ENCODE measurements at regions not wholly inside any gene's neighbourhood (a gene's known extent, or its start where the extent isn't known, plus 50 kb on each side); places are given as distances from the start of the nearest gene placed in this dataset.
"Not testable (repeated sequence)": the region's sequence is repeated elsewhere in the genome, so short reads cannot be mapped to it uniquely, and the experiment has no call there.

- not testable (repeated sequence) for H3K27me3 Mint-ChIP-seq (ENCODE audit: low read depth); ATAC-seq (replicated peaks in 1 of 2); DNase-seq; H3K27ac Mint-ChIP-seq; H3K4me3 Mint-ChIP-seq; H3K4me1 Mint-ChIP-seq (ENCODE audit: low read depth)
- Mint-ChIP-seq H3K36me3 (ENCODE audit: insufficient read depth in 2 of 2) (peaks cover 9 to 16% of the 10 kb centered on the region in 2 donors), H3K9me3 (peaks cover 12 to 15% of the 10 kb centered on the region in 2 donors)
Measured at GRCh38 chr1:4258146-4258777, 358.2 kb upstream of the C1orf174 start.

- ATAC-seq (replicated peaks in 1 of 2) (no peak), DNase-seq (no peak)
- Mint-ChIP-seq H3K4me3 (no peak overlapping the region), H3K27ac (no peak overlapping the region), H3K9me3 (peaks cover 12 to 15% of the 10 kb centered on the region in 2 donors), H3K36me3 (ENCODE audit: insufficient read depth in 2 of 2) (peaks cover 9 to 16% of the 10 kb centered on the region in 2 donors), H3K27me3 (ENCODE audit: low read depth) (peaks cover 13% of the 10 kb centered on the region), H3K4me1 (ENCODE audit: low read depth) (no peaks in the 10 kb centered on the region)
Measured at GRCh38 chr1:4261327-4261726, 361.3 kb upstream of the C1orf174 start.

GRCh38 chr1:4262665-4263064 lies 362.6 kb upstream of the C1orf174 start:
- H3K4me3 Mint-ChIP-seq, result no peak overlapping the region
- no peak overlapping the region for H3K27ac Mint-ChIP-seq

GRCh38 chr1:4263699-4264098 lies 363.6 kb upstream of the C1orf174 start:
- peak overlapping the region; percentile 2 for H3K27ac Mint-ChIP-seq
- peaks cover 2% of the 10 kb centered on the region in 2 donors for H3K36me3 Mint-ChIP-seq (ENCODE audit: insufficient read depth in 2 of 2)
- no peaks in the 10 kb centered on the region for H3K4me1 Mint-ChIP-seq (ENCODE audit: low read depth)
- DNase-seq (no peak), ATAC-seq (replicated peaks in 1 of 2) (no peak)
- peaks cover 2 to 3% of the 10 kb centered on the region in 2 donors for H3K9me3 Mint-ChIP-seq
- peaks cover 13% of the 10 kb centered on the region for H3K27me3 Mint-ChIP-seq (ENCODE audit: low read depth)
- H3K4me3 Mint-ChIP-seq, result no peak overlapping the region

More at GRCh38 chr1:4262665-4263064, 362.6 kb upstream of the C1orf174 start:
- Mint-ChIP-seq H3K9me3 (peaks cover 6 to 8% of the 10 kb centered on the region in 2 donors), H3K4me1 (ENCODE audit: low read depth) (no peaks in the 10 kb centered on the region), H3K27me3 (ENCODE audit: low read depth) (peaks cover 13% of the 10 kb centered on the region), H3K36me3 (ENCODE audit: insufficient read depth in 2 of 2) (peaks cover 4 to 5% of the 10 kb centered on the region in 2 donors)
- no peak for ATAC-seq (replicated peaks in 1 of 2)
- no peak for DNase-seq

- H3K4me3 Mint-ChIP-seq, result no peak overlapping the region
- H3K9me3 Mint-ChIP-seq, result peaks cover 0 to 2% of the 10 kb centered on the region in 2 donors
- peaks cover 13% of the 10 kb centered on the region for H3K27me3 Mint-ChIP-seq (ENCODE audit: low read depth)
- H3K4me1 Mint-ChIP-seq (ENCODE audit: low read depth), result no peaks in the 10 kb centered on the region
- DNase-seq, result no peak
- H3K36me3 Mint-ChIP-seq (ENCODE audit: insufficient read depth in 2 of 2), result no peaks in the 10 kb centered on the region
- H3K27ac Mint-ChIP-seq, result no peak overlapping the region
- no peak for ATAC-seq (replicated peaks in 1 of 2)
Measured at GRCh38 chr1:4265836-4266235, 365.8 kb upstream of the C1orf174 start.

GRCh38 chr1:4267381-4268261 lies 367.5 kb upstream of the C1orf174 start:
- Mint-ChIP-seq H3K36me3 (ENCODE audit: insufficient read depth in 2 of 2) (no peaks in the 10 kb centered on the region), H3K27ac (no peak overlapping the region), H3K9me3 (no peaks in the 10 kb centered on the region), H3K4me3 (no peak overlapping the region), H3K4me1 (ENCODE audit: low read depth) (no peaks in the 10 kb centered on the region), H3K27me3 (ENCODE audit: low read depth) (peaks cover 11% of the 10 kb centered on the region)
- ATAC-seq (replicated peaks in 1 of 2) (no peak), DNase-seq (no peak)

GRCh38 chr1:4268262-4268888 lies 368.3 kb upstream of the C1orf174 start:
- no peak for DNase-seq
- Mint-ChIP-seq H3K27me3 (ENCODE audit: low read depth) (peaks cover 4% of the 10 kb centered on the region), H3K36me3 (ENCODE audit: insufficient read depth in 2 of 2) (no peaks in the 10 kb centered on the region), H3K9me3 (no peaks in the 10 kb centered on the region), H3K27ac (no peak overlapping the region), H3K4me3 (no peak overlapping the region), H3K4me1 (ENCODE audit: low read depth) (no peaks in the 10 kb centered on the region)
- ATAC-seq (replicated peaks in 1 of 2), result no peak

GRCh38 chr1:4268889-4269284 lies 368.8 kb upstream of the C1orf174 start:
- ATAC-seq (replicated peaks in 1 of 2), result no peak
- H3K27me3 Mint-ChIP-seq (ENCODE audit: low read depth), result no peaks in the 10 kb centered on the region
- no peak overlapping the region for H3K4me3 Mint-ChIP-seq
- H3K4me1 Mint-ChIP-seq (ENCODE audit: low read depth), result no peaks in the 10 kb centered on the region
- H3K36me3 Mint-ChIP-seq (ENCODE audit: insufficient read depth in 2 of 2), result no peaks in the 10 kb centered on the region
- no peak overlapping the region for H3K27ac Mint-ChIP-seq
- DNase-seq, result no peak
- H3K9me3 Mint-ChIP-seq, result no peaks in the 10 kb centered on the region

GRCh38 chr1:4269330-4269729 lies 369.3 kb upstream of the C1orf174 start:
- H3K9me3 Mint-ChIP-seq, result no peaks in the 10 kb centered on the region
- H3K36me3 Mint-ChIP-seq (ENCODE audit: insufficient read depth in 2 of 2), result no peaks in the 10 kb centered on the region
- H3K4me3 Mint-ChIP-seq, result no peak overlapping the region
- no peaks in the 10 kb centered on the region for H3K27me3 Mint-ChIP-seq (ENCODE audit: low read depth)
- no peaks in the 10 kb centered on the region for H3K4me1 Mint-ChIP-seq (ENCODE audit: low read depth)
- no peak overlapping the region for H3K27ac Mint-ChIP-seq
- DNase-seq (no peak), ATAC-seq (replicated peaks in 1 of 2) (no peak)

GRCh38 chr1:4269952-4270570 lies 370.0 kb upstream of the C1orf174 start:
- H3K4me3 Mint-ChIP-seq, result no peak overlapping the region
- ATAC-seq (replicated peaks in 1 of 2), result no peak

GRCh38 chr1:4270651-4271337 lies 370.7 kb upstream of the C1orf174 start:
- peaks cover under 1 to 1% of the 10 kb centered on the region in 2 donors for H3K9me3 Mint-ChIP-seq
- H3K36me3 Mint-ChIP-seq (ENCODE audit: insufficient read depth in 2 of 2), result no peaks in the 10 kb centered on the region
- H3K4me3 Mint-ChIP-seq, result no peak overlapping the region

More at GRCh38 chr1:4269952-4270570, 370.0 kb upstream of the C1orf174 start:
- no peaks in the 10 kb centered on the region for H3K9me3 Mint-ChIP-seq
- DNase-seq, result no peak
- H3K27me3 Mint-ChIP-seq (ENCODE audit: low read depth), result no peaks in the 10 kb centered on the region
- H3K36me3 Mint-ChIP-seq (ENCODE audit: insufficient read depth in 2 of 2), result no peaks in the 10 kb centered on the region
- no peaks in the 10 kb centered on the region for H3K4me1 Mint-ChIP-seq (ENCODE audit: low read depth)
- H3K27ac Mint-ChIP-seq, result no peak overlapping the region

GRCh38 chr1:4271338-4271998 lies 371.4 kb upstream of the C1orf174 start:
- DNase-seq, result no peak
- ATAC-seq (replicated peaks in 1 of 2), result no peak
- no peak overlapping the region for H3K27ac Mint-ChIP-seq
- no peak overlapping the region for H3K4me3 Mint-ChIP-seq
- H3K4me1 Mint-ChIP-seq (ENCODE audit: low read depth), result no peaks in the 10 kb centered on the region
- H3K36me3 Mint-ChIP-seq (ENCODE audit: insufficient read depth in 2 of 2), result no peaks in the 10 kb centered on the region
- peaks cover 1% of the 10 kb centered on the region in 2 donors for H3K9me3 Mint-ChIP-seq
- H3K27me3 Mint-ChIP-seq (ENCODE audit: low read depth), result no peaks in the 10 kb centered on the region

More at GRCh38 chr1:4270651-4271337, 370.7 kb upstream of the C1orf174 start:
- no peak for DNase-seq
- ATAC-seq (replicated peaks in 1 of 2), result no peak
- Mint-ChIP-seq H3K4me1 (ENCODE audit: low read depth) (no peaks in the 10 kb centered on the region), H3K27ac (no peak overlapping the region), H3K27me3 (ENCODE audit: low read depth) (no peaks in the 10 kb centered on the region)

Measured in activated T-cell treated with anti-CD3 and anti-CD28 coated beads, Interleukin-2, amount 50 U/mL, for 72 hours (primary cell).